DMS 273 (cell line): ENCODE measurements at regions not wholly inside any gene's neighbourhood (a gene's known extent, or its start where the extent isn't known, plus 50 kb on each side); places are given as distances from the start of the nearest gene placed in this dataset.

ENCODE experiments used
- DNase-seq: peaks from one replicate; lab custom pipeline; 2025; ENCODE audit not compliant: unreplicated experiment; lab: John Stamatoyannopoulos, UW

DNA sequence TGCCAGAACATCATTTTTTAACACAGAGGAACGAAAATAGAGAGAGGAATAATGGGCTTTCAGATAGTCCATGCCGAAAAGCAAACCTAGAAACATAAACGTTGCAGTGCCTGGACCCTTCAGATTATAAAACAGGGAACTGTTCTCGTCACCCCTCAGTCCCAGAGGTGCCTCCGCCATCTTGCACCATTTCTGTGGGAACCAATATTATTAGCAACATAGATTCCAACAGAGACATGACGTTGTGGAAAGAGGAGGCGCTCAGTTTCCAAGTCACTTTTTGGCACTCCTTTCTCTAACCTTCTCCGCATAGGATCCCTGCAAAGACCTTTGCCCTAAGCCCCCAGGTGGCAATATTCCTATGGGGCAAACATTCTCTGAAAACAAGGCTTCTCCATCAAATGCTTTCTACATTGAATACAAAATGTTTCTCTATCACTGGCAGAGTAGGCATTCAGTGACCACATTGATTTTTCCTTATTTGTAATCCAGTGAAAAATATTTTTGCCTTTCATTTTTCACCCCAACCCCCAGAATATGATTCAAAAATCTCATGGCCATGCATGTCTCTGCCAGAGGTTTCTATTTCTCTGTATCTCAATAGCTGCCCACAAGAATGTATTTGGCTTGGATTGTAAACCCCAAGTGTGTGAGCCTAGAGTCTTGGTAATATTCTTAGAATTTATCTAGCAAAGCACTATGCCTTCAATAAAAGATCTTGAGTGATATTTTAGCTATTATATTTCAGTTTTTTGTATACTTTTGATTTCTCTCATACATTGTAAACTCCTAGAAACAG is 500.8 kb upstream of the WWC1 start:
- no peak for DNase-seq

DNA sequence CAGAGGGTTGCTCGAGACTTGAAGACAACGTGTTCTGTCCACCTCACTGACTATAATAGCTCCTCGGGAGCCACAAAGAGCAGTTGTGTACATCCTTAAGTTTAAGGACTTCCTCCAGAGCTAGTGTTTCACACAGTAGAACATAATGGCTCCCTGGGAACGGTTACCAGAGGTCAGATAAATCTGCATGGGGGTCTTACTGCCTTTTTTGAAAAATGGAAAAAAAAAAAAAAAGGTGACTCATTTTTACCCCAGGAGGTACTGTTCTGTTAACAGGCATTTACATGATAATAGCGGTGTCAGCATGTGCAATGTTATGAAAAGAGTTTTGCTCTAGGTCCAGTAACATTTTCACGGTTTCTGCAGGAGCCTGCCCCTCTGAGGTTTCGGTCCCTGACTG is 498.9 kb upstream of the WWC1 start:
- DNase-seq, result no peak

DNA sequence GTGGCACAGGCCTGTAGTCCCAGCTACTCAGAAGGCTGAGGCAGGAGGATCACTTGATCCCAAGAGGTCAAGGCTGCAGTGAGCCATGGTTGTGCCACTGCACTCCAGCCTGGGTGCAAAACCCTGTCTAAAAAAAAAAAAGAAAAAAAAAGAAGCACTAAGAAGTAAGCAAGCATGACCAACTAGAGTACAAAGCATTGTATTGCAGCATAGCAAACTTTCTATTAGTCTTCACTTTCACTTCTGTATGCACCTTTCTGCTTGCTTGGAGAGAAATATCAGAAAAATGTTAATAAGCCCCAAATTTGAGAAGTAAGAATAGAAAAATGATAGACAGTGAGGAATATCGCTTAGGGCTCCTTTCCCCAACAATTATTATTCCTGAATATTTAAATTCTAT is 497.7 kb upstream of the WWC1 start:
- DNase-seq, result no peak

DNA sequence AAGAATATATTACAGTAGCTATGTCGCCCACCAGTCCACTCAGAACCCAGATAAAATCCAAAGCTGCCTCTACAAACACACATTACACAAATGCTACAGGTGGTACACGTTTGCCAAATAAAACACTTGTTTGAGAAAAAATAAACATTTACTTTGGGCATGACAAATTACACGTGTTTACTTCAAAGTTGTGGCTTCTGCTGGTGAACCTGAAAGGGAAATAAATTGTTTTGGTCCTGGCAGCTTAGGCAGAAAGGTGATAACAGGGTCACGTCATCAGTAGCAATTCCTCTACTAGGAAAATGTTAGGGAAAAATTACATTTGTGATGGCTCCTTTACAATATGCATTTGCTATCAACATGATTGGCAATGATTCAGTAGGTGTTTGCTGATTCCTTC is 497.3 kb upstream of the WWC1 start:
- no peak for DNase-seq

DNA sequence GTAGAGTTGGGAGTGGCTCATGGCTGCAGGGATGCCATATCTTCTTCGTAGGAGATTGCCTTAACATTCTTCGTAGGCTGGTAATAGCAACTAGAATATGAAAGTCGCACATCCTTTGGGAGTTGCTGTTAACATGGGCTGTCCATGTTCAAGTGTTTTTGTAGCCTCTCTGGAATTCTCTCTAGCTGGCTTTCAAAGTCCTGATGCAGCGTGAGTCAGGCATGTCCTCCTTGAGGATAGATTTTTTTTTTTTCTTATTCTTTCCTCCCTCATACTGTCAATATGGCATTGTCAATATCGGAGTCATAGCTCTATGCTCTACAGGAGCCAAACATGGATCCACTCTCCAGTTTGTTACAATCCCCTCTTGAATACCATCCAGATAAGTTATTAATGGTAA is 494.8 kb upstream of the WWC1 start:
- DNase-seq, result no peak

DNA sequence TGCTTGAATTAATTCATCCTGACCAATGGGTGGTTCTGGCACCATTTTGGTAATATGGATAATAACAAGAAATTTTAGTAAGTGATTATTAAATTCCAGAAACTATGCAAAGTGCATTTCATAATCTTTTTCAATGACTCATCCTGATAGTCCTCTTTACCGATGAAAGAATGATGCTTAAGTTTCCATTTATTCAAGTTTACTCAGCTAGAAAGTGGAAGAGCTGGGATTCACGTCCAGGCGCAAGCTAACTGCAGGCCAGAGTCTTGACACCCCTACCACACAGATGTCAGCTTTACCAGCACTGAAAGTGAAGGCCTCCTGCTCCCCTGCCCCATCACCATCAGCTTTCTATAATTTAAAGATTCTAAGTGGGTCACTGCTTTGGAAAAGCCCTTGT is 493.5 kb upstream of the WWC1 start:
- DNase-seq, result no peak

DNA sequence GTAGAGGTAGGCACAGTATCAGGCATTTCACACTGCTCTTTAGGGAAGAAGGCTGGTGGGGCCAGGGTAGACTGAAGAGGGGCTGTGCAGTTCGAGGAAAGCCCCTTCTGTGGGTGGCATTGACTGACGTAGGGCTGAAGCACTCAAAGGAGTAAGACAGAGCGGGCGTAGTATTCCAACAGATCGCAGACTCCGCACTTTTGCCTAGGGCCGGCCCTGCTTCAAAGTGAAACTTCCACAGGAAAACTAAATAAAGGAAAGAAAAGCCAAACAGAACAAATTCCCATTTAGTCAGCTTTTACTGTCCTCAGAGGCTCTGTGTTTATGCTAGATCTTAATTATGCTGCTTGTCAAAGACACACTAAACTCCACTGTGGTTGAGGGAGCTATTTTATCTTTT is 493.0 kb upstream of the WWC1 start:
- DNase-seq, result no peak

- no peak for DNase-seq
These were observed 491.0 kb upstream of the WWC1 start for GRCh38 chr5:167800427-167800826.

DNA sequence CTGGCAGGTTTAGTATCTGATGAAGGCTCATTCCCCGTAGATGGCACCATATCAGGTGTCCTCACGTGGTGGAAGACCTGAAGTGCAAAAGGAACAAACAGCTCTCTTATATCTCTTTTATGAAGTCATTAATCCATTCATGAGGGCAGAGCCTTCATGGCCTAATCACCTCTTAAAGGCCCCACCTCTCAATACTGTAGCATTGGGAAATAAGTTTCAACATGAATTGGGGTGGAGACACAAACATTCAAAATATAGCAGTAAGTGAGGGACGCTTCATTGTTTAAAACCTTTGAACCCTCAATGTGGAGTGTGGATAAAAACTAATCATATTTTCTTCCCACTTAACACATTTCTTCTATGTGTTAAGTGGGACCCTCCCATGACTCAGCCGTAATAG is 489.4 kb upstream of the WWC1 start:
- no peak for DNase-seq

DNA sequence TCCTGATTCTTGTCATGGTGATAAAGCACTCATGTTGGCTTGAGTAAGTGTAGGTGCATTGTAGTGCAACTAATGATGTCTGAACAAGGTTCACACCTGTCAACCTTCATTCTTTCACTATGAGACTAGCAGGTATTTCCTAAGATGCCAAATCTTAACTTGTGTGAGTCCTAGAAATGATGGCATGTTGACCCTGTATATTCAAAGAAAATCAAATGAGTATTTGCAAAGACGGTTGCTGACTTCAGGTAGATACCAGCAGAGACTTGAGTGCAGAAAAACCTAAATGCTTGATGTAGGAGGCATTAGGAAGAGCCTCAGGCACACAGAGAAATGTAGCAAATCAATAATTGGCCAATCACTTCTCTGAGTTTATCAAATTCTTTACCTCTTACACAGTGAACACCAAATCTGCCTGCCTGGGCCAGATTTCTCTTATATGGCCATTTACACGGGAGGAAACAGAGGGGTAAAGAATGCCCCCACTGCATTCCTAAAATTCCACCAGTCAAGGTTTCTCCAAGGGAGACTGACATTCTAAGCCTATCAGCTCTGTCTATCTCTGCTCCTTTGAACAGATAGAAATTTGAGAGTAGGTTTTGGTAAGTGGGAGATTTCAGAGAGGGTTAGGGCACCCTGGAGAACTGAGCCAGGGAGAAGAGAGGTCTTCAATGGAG is 488.6 kb upstream of the WWC1 start:
- no peak for DNase-seq

DNA sequence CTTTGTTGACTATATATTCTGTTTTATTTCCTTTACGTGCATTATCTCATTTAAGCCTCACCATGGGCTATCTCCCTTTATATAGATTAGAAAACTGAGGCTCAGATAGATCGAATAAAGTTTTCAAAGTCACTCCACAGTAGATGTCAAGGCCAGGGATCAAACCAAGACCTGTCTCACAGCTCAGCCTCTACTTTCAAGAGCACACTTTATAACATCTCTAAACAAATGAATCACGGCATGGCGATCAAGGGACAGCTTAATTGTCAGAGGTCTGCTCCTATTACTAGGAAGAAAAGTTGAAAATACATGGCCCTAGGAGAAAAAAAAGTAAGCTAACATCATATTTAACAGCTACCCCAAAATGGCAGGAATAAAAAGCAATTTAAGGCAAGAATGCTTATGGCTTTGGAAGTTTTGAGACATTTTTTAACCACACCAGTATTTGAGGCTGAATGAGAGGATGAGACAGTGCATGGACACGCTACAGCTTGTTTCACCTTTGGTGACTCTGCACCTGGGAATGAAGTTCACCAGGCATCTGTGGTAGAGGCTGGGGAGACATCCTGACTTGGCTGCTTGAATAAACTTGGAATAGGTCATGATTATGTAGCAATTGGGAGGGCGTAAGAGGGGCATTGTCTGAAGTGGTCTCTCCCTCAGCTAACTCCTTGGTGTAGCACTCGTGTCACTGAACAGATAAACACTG is 486.8 kb upstream of the WWC1 start:
- DNase-seq, result no peak

DNA sequence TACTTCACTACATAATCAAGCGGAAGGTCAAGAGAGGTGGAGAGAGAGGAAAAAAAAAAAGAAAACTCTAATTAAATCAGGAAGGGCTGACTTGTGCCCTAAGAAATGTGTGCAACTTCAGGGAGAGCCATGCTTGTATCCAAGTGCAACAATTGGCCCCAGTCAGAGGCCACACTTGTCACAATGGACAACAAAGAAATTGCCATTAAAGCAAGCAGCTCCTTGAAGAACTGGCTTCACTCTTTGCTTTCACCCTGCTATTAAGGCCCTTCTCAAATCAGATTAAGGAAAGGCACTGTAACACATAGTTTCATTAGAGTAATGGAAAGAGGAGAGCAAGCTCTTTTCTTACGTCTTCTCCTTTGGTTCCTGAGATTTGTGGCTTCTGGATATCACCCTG is 480.9 kb upstream of the WWC1 start:
- DNase-seq, result no peak

GRCh38 chr5:167812871-167813270 is 478.6 kb upstream of the WWC1 start:
- no peak for DNase-seq

DNA sequence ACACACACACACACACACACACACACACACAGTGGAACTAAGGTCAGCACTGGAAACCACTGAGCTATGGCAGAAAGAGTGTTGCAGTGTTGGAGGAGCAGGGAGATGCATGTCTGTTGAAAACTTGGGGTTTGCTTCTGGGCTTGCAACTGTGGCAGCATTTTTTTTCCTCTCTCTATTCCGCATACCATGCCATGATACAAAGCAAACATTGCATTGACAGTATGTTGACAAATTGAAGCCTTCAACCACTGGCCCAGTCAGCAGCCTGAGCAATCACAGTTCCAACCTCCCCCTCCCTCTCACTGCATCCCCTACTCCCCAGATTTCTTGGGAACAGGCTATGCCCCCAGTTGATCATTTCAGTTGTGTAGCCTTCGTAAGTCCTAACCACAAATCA is 478.1 kb upstream of the WWC1 start:
- DNase-seq, result no peak

DNA sequence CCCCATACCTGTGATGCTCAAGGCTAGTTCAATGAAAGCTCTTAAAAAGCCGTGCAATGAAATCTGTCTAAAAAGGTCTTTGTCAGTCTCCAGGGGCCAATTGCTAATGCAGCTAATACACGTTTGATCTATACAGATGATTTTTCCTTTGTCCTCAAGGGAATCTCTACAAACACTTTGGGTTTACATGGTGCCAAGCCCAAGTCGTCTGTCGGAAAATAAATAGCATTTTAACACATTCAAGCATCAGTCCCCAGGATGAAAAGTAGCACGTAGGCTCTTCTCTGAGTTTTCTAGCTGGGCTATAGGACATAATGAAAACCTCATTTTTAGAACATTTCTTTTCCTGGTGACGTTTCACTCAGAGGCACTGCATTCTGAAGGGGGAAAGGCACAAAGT is 477.4 kb upstream of the WWC1 start:
- no peak for DNase-seq

DNA sequence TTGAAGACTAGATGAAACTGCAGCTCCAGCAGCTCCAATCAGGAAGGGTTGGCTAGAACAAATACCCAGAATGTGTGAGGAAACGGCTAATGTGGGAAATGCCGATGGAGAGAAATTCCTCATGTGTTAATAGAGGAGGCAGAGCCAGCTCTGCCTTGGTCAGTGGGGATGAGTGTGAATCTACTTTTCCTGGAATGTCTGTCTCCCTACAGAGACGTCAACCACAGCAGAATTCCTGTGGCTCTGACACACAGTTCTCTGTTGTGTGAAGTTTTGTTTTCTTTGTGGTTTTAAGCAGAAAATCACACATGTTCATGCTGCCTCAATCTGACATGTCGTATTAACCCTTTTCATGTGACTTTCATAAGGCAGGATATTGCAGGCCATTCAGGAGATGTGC is 476.6 kb upstream of the WWC1 start:
- DNase-seq, result no peak

- no peak for DNase-seq
These were observed 475.1 kb upstream of the WWC1 start for GRCh38 chr5:167816354-167816753.

GRCh38 chr5:167816864-167817263 is 474.6 kb upstream of the WWC1 start:
- DNase-seq, result no peak

- no peak for DNase-seq
These were observed 472.0 kb upstream of the WWC1 start for GRCh38 chr5:167819406-167819805.

DNA sequence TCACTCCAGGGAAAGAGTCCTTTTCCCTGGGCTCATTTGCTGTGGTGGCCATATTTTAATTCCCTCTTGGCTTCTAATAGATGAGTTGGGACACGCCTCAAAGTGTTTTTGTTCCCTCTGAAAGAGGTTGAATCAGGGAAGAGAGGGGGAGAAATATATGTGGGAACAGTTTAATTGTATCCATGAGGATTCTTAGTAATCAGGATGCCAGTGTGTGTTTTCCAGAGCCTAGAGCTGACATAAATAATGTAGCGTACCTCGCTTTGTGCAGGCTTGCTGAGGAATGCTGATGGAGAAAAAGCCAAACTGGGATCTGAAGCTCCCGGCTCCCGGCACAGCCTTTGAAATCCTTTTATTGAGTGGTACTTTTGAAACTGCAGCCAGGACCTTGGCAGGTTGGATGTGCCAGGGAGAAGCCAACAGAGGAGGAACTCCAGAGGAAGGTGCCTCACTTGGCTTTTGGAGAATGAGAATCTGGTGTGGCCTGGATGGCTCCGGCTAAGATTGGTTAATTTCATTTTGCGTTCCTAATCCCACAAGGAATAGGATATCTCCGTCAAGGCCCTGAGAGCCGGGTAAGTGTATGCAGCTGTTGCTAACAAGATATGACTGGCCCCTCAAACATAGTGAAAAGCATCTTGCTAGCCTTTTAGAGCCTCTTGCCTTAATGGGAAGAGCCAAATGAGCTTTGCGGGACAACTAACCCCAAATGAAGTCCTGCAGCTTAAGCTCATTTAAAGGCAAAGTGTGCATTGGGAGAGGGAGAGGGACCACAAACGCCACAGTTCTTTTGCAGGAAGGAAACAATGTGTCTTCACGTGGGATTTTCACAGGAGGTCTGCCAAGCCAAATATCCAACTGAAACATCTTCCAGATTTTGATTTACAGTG is 471.1 kb upstream of the WWC1 start:
- DNase-seq, result no peak

DNA sequence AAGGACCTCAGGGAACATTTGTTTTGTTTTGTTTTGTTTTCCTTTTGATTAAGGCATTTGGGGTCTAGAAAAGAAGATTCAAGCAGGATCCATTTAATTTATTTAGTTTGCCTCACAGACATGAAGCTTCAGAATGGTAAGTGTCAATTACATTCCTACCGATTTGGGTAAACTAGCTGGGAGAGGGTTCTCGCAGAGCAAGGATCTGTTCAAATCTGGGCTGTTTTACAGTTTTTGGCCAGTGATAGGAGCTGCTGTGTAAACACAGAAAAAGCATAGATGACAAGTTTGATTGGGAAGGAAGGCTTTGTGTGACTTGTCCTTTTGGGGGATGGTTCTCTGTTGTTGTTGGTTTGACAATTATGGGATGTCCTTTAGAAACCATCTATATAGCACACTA is 470.3 kb upstream of the WWC1 start:
- DNase-seq, result no peak
